Stimulated activated memory B cell treated with anti-CD40 and anti-IgM and Interleukin-4, amounts not matched to agents 10 μg/mL and 1 μg/mL and 100 μg/mL, for 72 hours (primary cell): ENCODE measurements at regions not wholly inside any gene's neighbourhood (a gene's known extent, or its start where the extent isn't known, plus 50 kb on each side); places are given as distances from the start of the nearest gene placed in this dataset.
"Not testable (repeated sequence)": the region's sequence is repeated elsewhere in the genome, so short reads cannot be mapped to it uniquely, and the experiment has no call there.

ENCODE experiments used
- ATAC-seq: fragments of 150-1000 bp; cut with Tn5 transposase; 2 replicates; pipeline ENCODE4 v1.10.0; 2021
- H3K27ac Mint-ChIP-seq: one replicate; pipeline ENCODE4 v1.8.0; 2022; ENCODE audit warnings: mild to moderate bottlenecking, mixed read lengths
- H3K27me3 Mint-ChIP-seq: one replicate; pipeline ENCODE4 v1.8.0; 2022; ENCODE audit warnings: mixed read lengths
- H3K36me3 Mint-ChIP-seq: one replicate; pipeline ENCODE4 v1.8.0; 2022; ENCODE audit warnings: mixed read lengths
- H3K4me1 Mint-ChIP-seq: one replicate; pipeline ENCODE4 v1.8.0; 2022; ENCODE audit warnings: mixed read lengths
- H3K4me3 Mint-ChIP-seq: one replicate; pipeline ENCODE4 v1.8.0; 2022; ENCODE audit warnings: mild to moderate bottlenecking, moderate library complexity, mixed read lengths
- H3K9me3 Mint-ChIP-seq: one replicate; pipeline ENCODE4 v1.8.0; 2022; ENCODE audit warnings: mixed read lengths

DNA sequence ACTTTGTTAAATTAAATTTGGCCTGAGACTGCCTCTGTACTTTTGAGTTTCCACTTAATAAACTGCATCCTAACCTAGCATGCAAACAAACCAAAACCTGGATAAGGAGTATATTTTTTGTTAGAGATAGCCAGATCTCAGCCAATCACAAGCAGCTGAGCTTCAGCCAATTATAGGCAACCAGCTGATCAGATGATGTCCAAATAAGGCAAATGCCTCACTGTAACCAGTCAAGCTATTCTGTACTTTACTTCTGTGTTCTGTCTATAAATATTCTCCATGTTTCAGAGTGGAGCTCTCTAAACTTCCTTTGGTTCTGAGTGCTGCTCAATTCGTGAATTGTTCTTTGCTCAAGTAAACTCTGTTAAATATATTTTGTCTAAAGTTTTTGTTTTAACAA is 194.6 kb upstream of the RGS17 start:
- ATAC-seq = no peak
- no peaks in the 10 kb centered on the region for H3K36me3 Mint-ChIP-seq
- no peak overlapping the region for H3K27ac Mint-ChIP-seq
- H3K4me3 Mint-ChIP-seq = no peak overlapping the region
- no peaks in the 10 kb centered on the region for H3K4me1 Mint-ChIP-seq
- peaks cover 7% of the 10 kb centered on the region for H3K9me3 Mint-ChIP-seq
- no peaks in the 10 kb centered on the region for H3K27me3 Mint-ChIP-seq

DNA sequence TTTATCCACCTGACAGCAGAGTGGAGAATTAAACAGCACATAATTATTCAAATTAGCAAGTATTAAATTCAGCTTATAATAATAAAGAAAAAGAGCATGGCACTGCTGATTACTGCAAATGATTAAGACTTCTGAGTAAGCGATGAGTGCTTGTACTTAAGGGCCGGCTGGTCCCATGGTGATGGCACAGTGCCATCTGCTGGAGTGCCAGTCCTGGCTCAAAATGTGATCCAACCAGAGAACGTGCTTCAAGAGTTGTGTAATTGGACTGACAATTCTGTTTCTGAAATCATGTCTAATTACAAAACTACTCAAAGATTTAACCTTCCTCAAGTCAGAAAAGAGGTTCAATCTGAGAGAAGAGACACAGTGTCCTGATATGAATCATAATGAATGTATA is 181.6 kb upstream of the RGS17 start:
- no peaks in the 10 kb centered on the region for H3K4me1 Mint-ChIP-seq
- no peaks in the 10 kb centered on the region for H3K36me3 Mint-ChIP-seq
- peaks cover 7% of the 10 kb centered on the region for H3K9me3 Mint-ChIP-seq
- no peak for ATAC-seq
- H3K4me3 Mint-ChIP-seq = no peak overlapping the region
- no peaks in the 10 kb centered on the region for H3K27me3 Mint-ChIP-seq
- H3K27ac Mint-ChIP-seq = no peak overlapping the region

GRCh38 chr6:153309651-153310050 is 178.6 kb upstream of the RGS17 start:
- Mint-ChIP-seq H3K4me3 (no peak overlapping the region), H3K9me3 (peaks cover 9% of the 10 kb centered on the region), H3K27ac (no peak overlapping the region), H3K27me3 (no peaks in the 10 kb centered on the region), H3K36me3 (no peaks in the 10 kb centered on the region), H3K4me1 (no peaks in the 10 kb centered on the region)
- ATAC-seq = no peak

GRCh38 chr6:153302133-153302532 is 171.1 kb upstream of the RGS17 start:
- Mint-ChIP-seq H3K27ac (no peak overlapping the region), H3K9me3 (peaks cover 9% of the 10 kb centered on the region)
- no peak for ATAC-seq

DNA sequence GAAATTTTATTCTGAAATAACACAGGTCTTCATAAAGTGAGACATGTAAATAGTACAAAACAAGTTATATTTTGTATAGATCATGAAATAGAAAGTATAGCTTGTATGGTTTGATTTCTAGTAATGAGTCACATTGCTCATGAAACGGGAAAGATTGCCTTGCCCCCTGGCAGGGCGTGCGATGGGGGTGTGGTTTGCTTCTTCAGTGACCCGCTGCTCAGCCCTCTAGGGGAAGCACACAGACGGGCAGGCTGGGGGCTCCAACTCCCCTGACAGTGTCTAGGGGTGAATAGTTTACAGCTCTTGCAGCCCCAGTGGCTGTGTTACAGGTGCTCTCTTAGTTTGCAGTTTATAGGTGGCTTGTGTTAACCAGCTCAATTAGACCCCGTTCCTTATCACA is 170.5 kb upstream of the RGS17 start:
- no peak for ATAC-seq
- Mint-ChIP-seq H3K27ac (no peak overlapping the region), H3K4me3 (no peak overlapping the region), H3K36me3 (no peaks in the 10 kb centered on the region), H3K4me1 (no peaks in the 10 kb centered on the region), H3K27me3 (no peaks in the 10 kb centered on the region), H3K9me3 (peaks cover 9% of the 10 kb centered on the region)

More at GRCh38 chr6:153302133-153302532, 171.1 kb upstream of the RGS17 start:
- no peaks in the 10 kb centered on the region for H3K36me3 Mint-ChIP-seq
- H3K27me3 Mint-ChIP-seq = no peaks in the 10 kb centered on the region
- no peak overlapping the region for H3K4me3 Mint-ChIP-seq
- no peaks in the 10 kb centered on the region for H3K4me1 Mint-ChIP-seq

- not testable (repeated sequence) for H3K4me3 Mint-ChIP-seq, H3K27me3 Mint-ChIP-seq, H3K4me1 Mint-ChIP-seq, H3K36me3 Mint-ChIP-seq, H3K9me3 Mint-ChIP-seq, H3K27ac Mint-ChIP-seq, ATAC-seq
Observed at GRCh38 chr6:153282456-153282855, 151.4 kb upstream of the RGS17 start.

DNA sequence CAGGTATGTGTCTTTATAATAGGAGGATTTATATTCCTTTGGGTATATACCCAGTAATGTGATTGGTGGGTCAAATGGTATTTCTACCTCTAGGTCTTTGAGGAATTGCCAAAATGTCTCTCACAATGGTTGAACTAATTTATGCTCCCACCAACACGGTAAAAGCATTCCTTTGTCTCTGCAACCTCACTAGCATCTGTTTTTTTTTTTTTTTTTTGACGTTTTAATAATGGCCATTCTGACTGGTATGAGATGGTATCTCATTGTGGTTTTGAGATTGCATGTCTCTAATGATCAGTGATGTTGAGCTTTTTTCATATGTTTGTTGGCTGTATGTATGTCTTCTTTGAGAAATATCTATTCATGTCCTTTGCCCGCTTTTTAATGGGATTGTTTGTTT is 144.9 kb upstream of the RGS17 start:
- H3K27me3 Mint-ChIP-seq = no peaks in the 10 kb centered on the region
- ATAC-seq = no peak
- peaks cover 5% of the 10 kb centered on the region for H3K9me3 Mint-ChIP-seq
- no peak overlapping the region for H3K4me3 Mint-ChIP-seq
- H3K4me1 Mint-ChIP-seq = no peaks in the 10 kb centered on the region
- H3K27ac Mint-ChIP-seq = no peak overlapping the region
- no peaks in the 10 kb centered on the region for H3K36me3 Mint-ChIP-seq

- no peak for ATAC-seq
- no peak overlapping the region for H3K4me3 Mint-ChIP-seq
- H3K36me3 Mint-ChIP-seq = no peaks in the 10 kb centered on the region
- no peaks in the 10 kb centered on the region for H3K4me1 Mint-ChIP-seq
- no peaks in the 10 kb centered on the region for H3K27me3 Mint-ChIP-seq
- no peak overlapping the region for H3K27ac Mint-ChIP-seq
- peaks cover 7% of the 10 kb centered on the region for H3K9me3 Mint-ChIP-seq
Observed at GRCh38 chr6:153272201-153272980, 141.3 kb upstream of the RGS17 start.

GRCh38 chr6:153263489-153263888 is 132.4 kb upstream of the RGS17 start:
- Mint-ChIP-seq H3K9me3 (peaks cover 12% of the 10 kb centered on the region), H3K4me3 (no peak overlapping the region), H3K27ac (no peak overlapping the region), H3K36me3 (no peaks in the 10 kb centered on the region), H3K27me3 (no peaks in the 10 kb centered on the region), H3K4me1 (no peaks in the 10 kb centered on the region)
- ATAC-seq = no peak

DNA sequence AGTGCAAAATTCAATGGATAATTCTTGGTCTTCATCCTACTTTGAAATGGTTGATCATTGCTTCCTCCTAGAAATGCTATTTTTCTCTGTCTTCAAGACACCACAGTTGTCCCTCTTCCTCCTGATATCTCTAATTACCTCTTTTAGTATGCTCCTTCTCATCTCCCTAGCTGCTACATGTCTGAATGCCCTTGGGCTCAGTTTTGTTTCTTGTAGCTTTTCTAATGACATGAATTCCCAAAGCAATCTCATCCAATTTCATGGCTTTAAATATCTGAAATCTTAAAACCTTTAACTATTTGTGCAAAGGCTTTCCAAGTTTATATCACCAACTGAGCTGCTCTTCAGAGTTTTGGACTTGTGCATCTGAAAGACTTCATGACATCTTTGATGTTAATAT is 120.2 kb upstream of the RGS17 start:
- H3K36me3 Mint-ChIP-seq = no peaks in the 10 kb centered on the region
- H3K4me3 Mint-ChIP-seq = no peak overlapping the region
- H3K9me3 Mint-ChIP-seq = no peaks in the 10 kb centered on the region
- no peaks in the 10 kb centered on the region for H3K27me3 Mint-ChIP-seq
- H3K4me1 Mint-ChIP-seq = no peaks in the 10 kb centered on the region
- no peak overlapping the region for H3K27ac Mint-ChIP-seq
- no peak for ATAC-seq

DNA sequence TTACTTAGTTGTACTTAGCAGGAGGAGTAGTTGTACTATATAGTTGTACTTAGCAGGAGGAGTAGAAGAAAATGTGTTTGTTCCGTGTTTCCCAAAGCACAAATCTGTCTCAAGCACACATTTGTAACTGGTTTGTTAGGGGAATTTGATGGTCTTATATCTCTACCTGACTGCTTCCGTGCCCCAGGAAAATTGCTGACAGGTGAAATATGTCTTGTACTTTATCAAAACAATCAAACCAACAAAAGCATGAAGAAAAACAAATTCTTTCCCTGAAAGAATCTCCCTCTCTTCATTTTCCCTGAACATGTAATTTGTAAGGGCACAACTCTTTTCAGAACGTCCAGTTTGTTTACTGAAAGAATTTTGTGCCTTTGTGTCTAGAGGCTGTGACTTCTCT is 106.6 kb upstream of the RGS17 start:
- H3K27me3 Mint-ChIP-seq = no peaks in the 10 kb centered on the region
- no peak overlapping the region for H3K4me3 Mint-ChIP-seq
- peaks cover 18% of the 10 kb centered on the region for H3K9me3 Mint-ChIP-seq
- no peak for ATAC-seq
- H3K4me1 Mint-ChIP-seq = no peaks in the 10 kb centered on the region
- H3K36me3 Mint-ChIP-seq = no peaks in the 10 kb centered on the region
- H3K27ac Mint-ChIP-seq = no peak overlapping the region

DNA sequence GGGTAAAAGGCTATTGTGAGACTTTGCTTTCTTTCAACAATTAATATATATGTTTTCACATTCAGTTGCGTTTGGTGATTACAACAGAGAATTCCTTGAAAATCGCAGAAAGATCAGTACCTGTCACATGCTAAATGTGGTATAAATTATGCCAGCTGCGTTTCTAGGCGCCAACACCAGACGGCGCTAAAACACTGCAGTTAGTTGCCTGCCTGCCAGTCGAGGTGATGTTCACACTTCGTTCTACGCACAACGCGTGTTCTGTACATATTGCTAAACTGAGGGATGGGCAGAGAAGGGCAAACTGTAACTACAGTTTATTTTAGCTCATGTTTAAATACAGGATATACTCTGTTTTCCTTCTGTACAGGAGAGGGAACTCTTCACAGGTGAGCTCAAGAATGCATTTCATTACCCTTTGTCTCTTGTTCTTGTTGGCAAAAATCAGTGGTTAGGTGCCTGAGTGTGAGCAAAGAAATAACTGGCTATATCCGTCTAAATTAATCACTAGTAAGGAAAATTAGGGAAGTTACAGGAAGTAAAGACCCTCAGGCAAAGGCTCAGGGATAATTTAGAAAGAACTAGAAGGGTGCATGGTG is 100.1 kb upstream of the RGS17 start:
- ATAC-seq = no peak
- Mint-ChIP-seq H3K27me3 (no peaks in the 10 kb centered on the region), H3K27ac (no peak overlapping the region), H3K9me3 (peaks cover 5% of the 10 kb centered on the region), H3K36me3 (no peaks in the 10 kb centered on the region), H3K4me3 (no peak overlapping the region), H3K4me1 (no peaks in the 10 kb centered on the region)

- Mint-ChIP-seq H3K9me3 (no peaks in the 10 kb centered on the region), H3K36me3 (no peaks in the 10 kb centered on the region), H3K4me3 (no peak overlapping the region), H3K4me1 (no peaks in the 10 kb centered on the region), H3K27ac (no peak overlapping the region), H3K27me3 (no peaks in the 10 kb centered on the region)
- ATAC-seq = no peak
Observed at GRCh38 chr6:153218184-153218792, 87.2 kb upstream of the RGS17 start.

DNA sequence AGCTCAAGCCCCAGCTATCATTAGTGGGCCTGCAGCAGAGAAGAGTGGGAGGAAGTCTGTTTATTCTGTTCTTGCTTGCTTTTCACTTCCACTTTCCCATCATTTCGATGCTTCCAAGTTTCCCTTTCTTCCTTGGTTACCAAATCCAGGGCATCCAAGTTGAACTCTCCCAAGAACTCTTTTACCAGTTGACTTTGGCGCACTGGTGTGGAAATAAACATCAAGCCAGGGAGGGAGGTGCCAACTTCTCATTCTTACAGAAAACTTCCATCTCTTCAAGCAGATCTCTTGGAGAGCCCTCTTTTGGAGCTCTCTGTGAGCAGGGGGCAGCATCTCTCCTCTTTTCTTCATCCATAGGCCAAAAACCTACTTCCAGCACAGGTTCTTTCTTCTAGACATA is 85.7 kb upstream of the RGS17 start:
- Mint-ChIP-seq H3K9me3 (no peaks in the 10 kb centered on the region), H3K36me3 (no peaks in the 10 kb centered on the region), H3K4me1 (no peaks in the 10 kb centered on the region), H3K27me3 (no peaks in the 10 kb centered on the region), H3K4me3 (no peak overlapping the region), H3K27ac (no peak overlapping the region)
- no peak for ATAC-seq

DNA sequence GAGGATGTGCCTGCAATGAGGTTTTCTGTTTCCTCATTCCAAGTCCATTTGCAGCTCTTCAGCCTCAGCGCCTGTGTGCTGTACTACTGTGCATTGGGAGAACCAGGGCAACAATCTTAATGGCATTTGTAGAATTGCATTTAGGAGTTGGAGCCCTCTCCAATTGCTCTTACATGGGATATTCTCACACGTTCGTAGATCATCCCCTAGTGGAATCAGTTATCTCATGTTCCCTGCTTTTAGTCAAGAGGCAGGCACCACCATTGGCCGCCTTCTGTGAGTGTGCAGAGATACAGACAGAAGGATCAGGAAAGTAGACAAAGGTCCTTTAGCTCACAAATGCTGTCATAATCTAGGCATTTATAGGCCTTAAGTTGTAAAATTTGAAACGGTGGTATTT is 84.2 kb upstream of the RGS17 start:
- ATAC-seq = no peak
- H3K9me3 Mint-ChIP-seq = no peaks in the 10 kb centered on the region
- H3K4me3 Mint-ChIP-seq = no peak overlapping the region
- no peaks in the 10 kb centered on the region for H3K27me3 Mint-ChIP-seq
- no peaks in the 10 kb centered on the region for H3K4me1 Mint-ChIP-seq
- no peaks in the 10 kb centered on the region for H3K36me3 Mint-ChIP-seq
- H3K27ac Mint-ChIP-seq = no peak overlapping the region

DNA sequence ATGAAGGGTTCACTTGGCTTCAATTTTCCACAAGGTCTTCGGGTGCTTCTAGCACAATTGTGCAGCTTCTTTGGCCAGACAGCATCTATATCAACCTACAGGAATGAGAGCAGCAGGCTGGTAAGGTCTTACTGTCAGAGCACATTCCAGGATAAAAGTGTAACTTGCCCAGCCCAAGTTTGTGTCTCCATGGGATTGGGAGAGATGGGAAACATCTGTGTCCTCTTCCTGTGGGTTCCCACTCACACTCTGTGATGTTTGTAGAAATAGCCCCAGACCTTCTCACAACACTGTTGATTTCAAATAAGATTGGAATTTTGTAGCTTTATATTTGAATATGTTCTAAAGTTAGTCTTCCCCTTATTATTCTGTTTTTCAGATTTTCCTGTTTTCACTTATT is 83.4 kb upstream of the RGS17 start:
- H3K9me3 Mint-ChIP-seq = no peaks in the 10 kb centered on the region
- H3K4me3 Mint-ChIP-seq = no peak overlapping the region
- H3K27me3 Mint-ChIP-seq = no peaks in the 10 kb centered on the region
- H3K27ac Mint-ChIP-seq = no peak overlapping the region
- H3K4me1 Mint-ChIP-seq = no peaks in the 10 kb centered on the region
- ATAC-seq = no peak
- H3K36me3 Mint-ChIP-seq = no peaks in the 10 kb centered on the region
